H1 (cell line): ENCODE measurements at regions not wholly inside any gene's neighbourhood (a gene's known extent, or its start where the extent isn't known, plus 50 kb on each side); places are given as distances from the start of the nearest gene placed in this dataset.

Experiments
- CTCF ChIA-PET: fragments of 300-600 bp; sonication (Branson Sonifier 250); formaldehyde crosslinking; loops from one replicate; lab custom pipeline; 2021; ENCODE audit not compliant: partially characterized antibody; lab: Charles Lee
- POLR2A ChIA-PET: fragments of 300-600 bp; sonication (Branson Sonifier 250); formaldehyde crosslinking; loops from one replicate; lab custom pipeline; 2021; ENCODE audit warnings: inconsistent platforms; ENCODE audit not compliant: partially characterized antibody; lab: Charles Lee
- DNase-seq, 2 experiments: peaks; one replicate each; pipeline versions ENCODE4 v3.0.0 to v3.0.0-alpha.2; 2010 to 2022; ENCODE audit warnings: low spot score in 2 of 2, low read depth in 1 of 2, mixed read lengths in 1 of 2
- FAIRE-seq: peaks from 2 replicates; lab custom pipeline; 2011; peaks lifted over from hg19 to GRCh38; lab: Jason Lieb, UNC
- H2AFZ ChIP-seq: 2 replicates; pipeline ENCODE4 v1.8.1; 2012; ENCODE audit warnings: low read length, inconsistent platforms
- H2AK5ac ChIP-seq: 2 replicates; pipeline ENCODE4 v1.6.1; 2013; ENCODE audit warnings: low read depth, low read length
- H2BK120ac ChIP-seq: replicated peaks from 2 replicates; pipeline ENCODE3; 2013; ENCODE audit warnings: low read depth, low read length, inconsistent platforms
- H2BK12ac ChIP-seq: 2 replicates; pipeline ENCODE4 v1.6.1; 2013; ENCODE audit warnings: low read depth, low read length
- H2BK15ac ChIP-seq: 2 replicates; pipeline ENCODE4 v1.6.1; 2013; ENCODE audit warnings: low read length
- H2BK20ac ChIP-seq: 2 replicates; pipeline ENCODE4 v1.6.1; 2013; ENCODE audit warnings: low read length
- H2BK5ac ChIP-seq: 2 replicates; pipeline ENCODE4 v1.6.1; 2013; ENCODE audit warnings: low read depth, low read length
- H3K14ac ChIP-seq: 2 replicates; pipeline ENCODE4 v1.6.1; 2013; ENCODE audit warnings: inconsistent platforms; ENCODE audit not compliant: insufficient read length
- H3K18ac ChIP-seq: 2 replicates; pipeline ENCODE4 v1.6.1; 2013; ENCODE audit warnings: low read length; ENCODE audit errors: extremely low read depth
- H3K23ac ChIP-seq: 2 replicates; pipeline ENCODE4 v1.6.1; 2013; ENCODE audit warnings: inconsistent platforms; ENCODE audit not compliant: insufficient read length
- H3K23me2 ChIP-seq: 2 replicates; pipeline ENCODE4 v1.6.1; 2013; ENCODE audit warnings: low read depth, low read length
- H3K27ac ChIP-seq: 2 replicates; pipeline ENCODE4 v1.6.1; 2011; ENCODE audit warnings: low read depth, low read length, inconsistent platforms
- H3K27me3 ChIP-seq, 4 experiments: replicated peaks in 1 of 4; 1 replicate in 1 of 4; 2 replicates in 3 of 4; pipeline versions ENCODE4 v1.6.1 to v1.8.1; 2011 to 2013; ENCODE audit warnings: low read length in 3 of 4, mild to moderate bottlenecking in 3 of 4, inconsistent platforms in 2 of 4, mixed read lengths in 2 of 4, moderate library complexity in 1 of 4; ENCODE audit not compliant: control insufficient read depth in 3 of 4, insufficient read depth in 3 of 4; ENCODE audit errors: extremely low read depth in 1 of 4
- H3K36me3 ChIP-seq, 4 experiments: 2 replicates each; pipeline versions ENCODE4 v1.6.1 to v1.8.1; 2011 to 2013; ENCODE audit warnings: mild to moderate bottlenecking in 4 of 4, low read length in 3 of 4, moderate library complexity in 2 of 4, control low read depth in 1 of 4, inconsistent platforms in 1 of 4; ENCODE audit not compliant: insufficient read depth in 4 of 4, control insufficient read depth in 2 of 4
- H3K4ac ChIP-seq: replicated peaks from 2 replicates; pipeline ENCODE3; 2013; ENCODE audit warnings: low read length, low read depth, mixed read lengths, inconsistent platforms; ENCODE audit not compliant: insufficient read length
- H3K4me1 ChIP-seq, 4 experiments: replicated peaks in 1 of 4; 1 replicate in 1 of 4; 2 replicates in 3 of 4; pipeline versions ENCODE4 v1.6.1 to v1.8.1; 2011 to 2013; ENCODE audit warnings: low read length in 3 of 4, inconsistent platforms in 2 of 4, mixed read lengths in 1 of 4; ENCODE audit not compliant: insufficient read depth in 4 of 4, control insufficient read depth in 3 of 4
- H3K4me2 ChIP-seq, 2 experiments: 2 replicates each; pipeline versions ENCODE4 v1.6.1 to v1.8.1; 2011 to 2013; ENCODE audit warnings: low read depth in 2 of 2, low read length in 2 of 2, control low read depth in 1 of 2, inconsistent platforms in 1 of 2, mild to moderate bottlenecking in 1 of 2; ENCODE audit not compliant: insufficient read depth in 1 of 2
- H3K4me3 ChIP-seq, 4 experiments: fragments of 200-600, 300-600 bp in 1 of 4; sonication (generic), shearing (Covaris generic), sonication (Bioruptor Twin) in 1 of 4; 2 replicates each; pipeline versions ENCODE4 v1.5.1 to v1.8.1; 2011 to 2016; ENCODE audit warnings: low read length in 4 of 4, low read depth in 3 of 4, control low read depth in 2 of 4, inconsistent platforms in 2 of 4, mild to moderate bottlenecking in 2 of 4, mixed read lengths in 1 of 4, moderate library complexity in 1 of 4; ENCODE audit not compliant: insufficient read depth in 2 of 4; ENCODE audit errors: extremely low read depth in 1 of 4
- H3K56ac ChIP-seq: replicated peaks from 2 replicates; pipeline ENCODE3; 2013; ENCODE audit warnings: low read depth, mild to moderate bottlenecking, mixed read lengths, low read length, inconsistent platforms; ENCODE audit not compliant: insufficient read length
- H3K79me1 ChIP-seq: 2 replicates; pipeline ENCODE4 v1.6.1; 2013; ENCODE audit warnings: low read depth, low read length, control low read depth
- H3K79me2 ChIP-seq, 2 experiments: 2 replicates each; pipeline versions ENCODE4 v1.6.1 to v1.8.1; 2012 to 2013; ENCODE audit warnings: low read length in 2 of 2, mild to moderate bottlenecking in 2 of 2, inconsistent platforms in 1 of 2; ENCODE audit not compliant: insufficient read depth in 2 of 2, control insufficient read depth in 1 of 2
- H3K9ac ChIP-seq, 4 experiments: replicated peaks in 1 of 4; 1 replicate in 1 of 4; 2 replicates in 3 of 4; pipeline versions ENCODE4 v1.6.1 to v1.8.1; 2011 to 2013; ENCODE audit warnings: low read depth in 3 of 4, low read length in 3 of 4, control low read depth in 2 of 4, mild to moderate bottlenecking in 2 of 4, moderate library complexity in 2 of 4, inconsistent platforms in 1 of 4; ENCODE audit errors: extremely low read depth in 1 of 4
- H3K9me3 ChIP-seq, 2 experiments: 2 replicates each; pipeline versions ENCODE4 v1.6.1 to v1.8.1; 2012 to 2013; ENCODE audit warnings: mild to moderate bottlenecking in 2 of 2, moderate library complexity in 2 of 2, control low read depth in 1 of 2, inconsistent platforms in 1 of 2, low read depth in 1 of 2, low read length in 1 of 2, mixed read lengths in 1 of 2; ENCODE audit not compliant: insufficient read depth in 2 of 2
- H4K20me1 ChIP-seq, 2 experiments: replicated peaks in 1 of 2; 2 replicates each; pipeline versions ENCODE3 to v1.8.1; 2011 to 2013; ENCODE audit warnings: inconsistent platforms in 2 of 2, low read length in 2 of 2, mild to moderate bottlenecking in 1 of 2; ENCODE audit not compliant: insufficient read depth in 2 of 2, control insufficient read depth in 1 of 2
- H4K5ac ChIP-seq: 2 replicates; pipeline ENCODE4 v1.6.1; 2013; ENCODE audit warnings: low read length, low read depth, mixed read lengths, inconsistent platforms; ENCODE audit not compliant: insufficient read length
- H4K8ac ChIP-seq: 2 replicates; pipeline ENCODE4 v1.8.0; 2013; ENCODE audit warnings: mild to moderate bottlenecking, moderate library complexity, low read length, inconsistent platforms; ENCODE audit not compliant: insufficient read depth; ENCODE audit errors: extremely low read depth
- H4K91ac ChIP-seq: replicated peaks from 2 replicates; pipeline ENCODE3; 2013; ENCODE audit warnings: low read length, mixed read lengths, inconsistent platforms; ENCODE audit not compliant: insufficient read length
- BRCA1 ChIP-seq: IDR thresholded peaks from 2 replicates; pipeline ENCODE4 v1.6.1; 2012; ENCODE audit warnings: low read depth, low read length, improper control_type of control experiment
- EZH2 ChIP-seq: fragments of 200-600 bp; sonication (generic); IDR thresholded peaks from 2 replicates; pipeline ENCODE4 v1.7.1; 2012; ENCODE audit warnings: low read depth, mild to moderate bottlenecking, moderate library complexity, low read length, inconsistent platforms; ENCODE audit not compliant: severe bottlenecking
- JUN ChIP-seq: IDR thresholded peaks from 2 replicates; pipeline ENCODE4 v1.6.1; 2011; ENCODE audit warnings: low read depth, mild to moderate bottlenecking, improper control_type of control experiment, low read length
- KDM1A ChIP-seq: fragments of 200-600, 300-600 bp; sonication (generic); IDR thresholded peaks from 2 replicates; pipeline ENCODE4 v1.7.1; 2016; ENCODE audit warnings: mild to moderate bottlenecking, low read length, borderline replicate concordance
- MAFK ChIP-seq: IDR thresholded peaks from 2 replicates; pipeline ENCODE4 v1.6.1; 2012; ENCODE audit warnings: low read depth, mild to moderate bottlenecking, improper control_type of control experiment, low read length
- SIN3A ChIP-seq, 2 experiments: IDR thresholded peaks in 1 of 2; conservative IDR thresholded peaks in 1 of 2; 2 replicates each; pipeline ENCODE4 v1.6.1; 2011 to 2012; ENCODE audit warnings: low read length in 2 of 2, improper control_type of control experiment in 1 of 2, low read depth in 1 of 2, mild to moderate bottlenecking in 1 of 2
- SP4 ChIP-seq: IDR thresholded peaks from 2 replicates; pipeline ENCODE4 v1.6.1; 2012; ENCODE audit warnings: low read length, inconsistent platforms
- SUZ12 ChIP-seq: fragments of 200-600 bp; sonication (generic); IDR thresholded peaks from 2 replicates; pipeline ENCODE4 v1.6.1; 2012; ENCODE audit warnings: mild to moderate bottlenecking, inconsistent platforms, low read length, moderate library complexity, mixed read lengths
- TAF1 ChIP-seq: IDR thresholded peaks from 2 replicates; pipeline ENCODE4 v1.6.1; 2011; ENCODE audit warnings: mild to moderate bottlenecking, low read depth, low read length
- TAF7 ChIP-seq: optimal IDR thresholded peaks from 2 replicates; pipeline ENCODE3; 2011; ENCODE audit warnings: low read depth, mild to moderate bottlenecking, inconsistent platforms, low read length, moderate library complexity, borderline replicate concordance
- ZNF274 ChIP-seq: IDR thresholded peaks from 2 replicates; pipeline ENCODE4 v1.7.0; 2012; ENCODE audit warnings: low read length, borderline replicate concordance; ENCODE audit errors: extremely low read depth
- WGBS, 2 experiments: shearing (Covaris generic) in 1 of 2; methylation state at CpG; one replicate each; pipeline versions ENCODE4 v1.1.6 to v1.1.7; 2013 to 2015; ENCODE audit warnings: low lambda C conversion rate in 2 of 2, mixed read lengths in 2 of 2, inconsistent platforms in 1 of 2, low coverage in 1 of 2, missing lambda C conversion rate in 1 of 2; ENCODE audit not compliant: insufficient replicate concordance in 2 of 2, insufficient coverage in 1 of 2, insufficient read length in 1 of 2; ENCODE audit errors: extremely low coverage in 1 of 2, missing lambda C conversion rate in 1 of 2; 5-methylcytosine and 5-hydroxymethylcytosine counted together
- TF ChIP-seq, protein P1 (sequence below): IDR thresholded peaks from 2 replicates; pipeline ENCODE4 v1.6.1; 2012; ENCODE audit warnings: inconsistent platforms
- TF ChIP-seq, protein P2 (sequence below): IDR thresholded peaks from 2 replicates; pipeline ENCODE4 v1.6.1; 2011; ENCODE audit warnings: low read length, improper control_type of control experiment

DNA sequence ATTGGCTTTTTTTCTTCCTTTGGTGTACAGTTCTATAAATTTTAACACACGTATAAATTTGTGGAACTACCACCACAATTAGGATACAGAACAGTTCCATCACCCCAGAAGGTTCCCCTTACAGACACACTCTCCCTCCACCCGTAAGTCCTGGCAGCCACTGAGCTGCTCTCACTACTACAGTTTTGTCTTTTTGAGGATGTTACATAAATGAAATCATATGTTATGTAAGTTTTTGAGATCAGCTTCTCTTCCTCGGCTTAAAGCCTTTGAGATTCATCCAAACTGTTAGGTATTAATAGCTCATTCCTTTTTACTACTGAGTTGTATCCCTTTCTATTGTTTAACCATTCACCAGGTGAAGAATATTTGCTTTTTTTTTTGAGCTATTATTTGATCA lies 74.3 kb upstream of the SLC24A4 start:
- H3K79me1 ChIP-seq: no peaks in the 10 kb centered on the region
- H3K36me3 ChIP-seq: no peaks in the 10 kb centered on the region
- H3K4me1 ChIP-seq: peaks cover 7 to 16% (median 8%) of the 10 kb centered on the region in 4 experiments
- no peak for FAIRE-seq
- H3K4ac ChIP-seq: no peak overlapping the region
- H2AFZ ChIP-seq: no peak overlapping the region
- WGBS, 2 experiments: 89% methylated on average over 3 of the region's 3 CpGs; no CpG with 5 or more reads in 1 of the 2 experiments
- no peak overlapping the region for H3K4me3 ChIP-seq
- peaks cover 2% of the 10 kb centered on the region; the same call in 1 of the 2 replicates for H3K23me2 ChIP-seq
- H3K18ac ChIP-seq: no peak overlapping the region
- no peaks in the 10 kb centered on the region for H3K79me2 ChIP-seq
- peaks cover 18 to 24% of the 10 kb centered on the region in 2 experiments for H3K9me3 ChIP-seq
- no peak overlapping the region for H3K56ac ChIP-seq
- no peak overlapping the region for H4K91ac ChIP-seq
- no peak overlapping the region for H4K5ac ChIP-seq
- H2BK15ac ChIP-seq: no peak overlapping the region
- H4K8ac ChIP-seq: no peak overlapping the region
- H4K20me1 ChIP-seq: no peaks in the 10 kb centered on the region
- peaks cover 0 to 10% (median 4%) of the 10 kb centered on the region in 4 experiments; a peak in 4 of 7 replicates for H3K27me3 ChIP-seq
- H2BK5ac ChIP-seq: no peak overlapping the region
- H2BK20ac ChIP-seq: no peak overlapping the region
- H2BK120ac ChIP-seq: no peak overlapping the region
- POLR2A ChIA-PET: no interaction called here
- CTCF ChIA-PET: interaction anchor here (0.7 to 1.1 kb wide), 4 partner anchors 8 to 104 kb away, joined by 3 to 7 read pairs (median 3); no protein-coding TSS in a partner anchor
- H3K27ac ChIP-seq: no peak overlapping the region
- H2BK12ac ChIP-seq: no peak overlapping the region
- H2AK5ac ChIP-seq: no peak overlapping the region
- no peak for DNase-seq
- no peak overlapping the region for H3K14ac ChIP-seq
- no peak overlapping the region for H3K9ac ChIP-seq
- H3K4me2 ChIP-seq: no peak overlapping the region
- H3K23ac ChIP-seq: no peak overlapping the region
- TF ChIP-seq, protein P1, sequence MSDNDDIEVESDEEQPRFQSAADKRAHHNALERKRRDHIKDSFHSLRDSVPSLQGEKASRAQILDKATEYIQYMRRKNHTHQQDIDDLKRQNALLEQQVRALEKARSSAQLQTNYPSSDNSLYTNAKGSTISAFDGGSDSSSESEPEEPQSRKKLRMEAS: no peak
- TF ChIP-seq KDM1A (no peak), SP4 (no peak), TAF1 (no peak), SUZ12 (no peak), SIN3A (conservative IDR thresholded peaks at IDR 0.05 in 1 of 2, IDR thresholded peaks at IDR 0.05 in 1 of 2; ENCODE audit: low read depth in 1 of 2, low read length in 2 of 2) (no peak), TAF7 (no peak), BRCA1 (no peak), EZH2 (no peak), JUN (no peak), MAFK (no peak), ZNF274 (no peak)
- TF ChIP-seq, protein P2, sequence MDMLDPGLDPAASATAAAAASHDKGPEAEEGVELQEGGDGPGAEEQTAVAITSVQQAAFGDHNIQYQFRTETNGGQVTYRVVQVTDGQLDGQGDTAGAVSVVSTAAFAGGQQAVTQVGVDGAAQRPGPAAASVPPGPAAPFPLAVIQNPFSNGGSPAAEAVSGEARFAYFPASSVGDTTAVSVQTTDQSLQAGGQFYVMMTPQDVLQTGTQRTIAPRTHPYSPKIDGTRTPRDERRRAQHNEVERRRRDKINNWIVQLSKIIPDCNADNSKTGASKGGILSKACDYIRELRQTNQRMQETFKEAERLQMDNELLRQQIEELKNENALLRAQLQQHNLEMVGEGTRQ: no peak
